ENCODE measurements at regions not wholly inside any gene's neighbourhood (a gene's known extent, or its start where the extent isn't known, plus 50 kb on each side); places are given as distances from the start of the nearest gene placed in this dataset.

DNA sequence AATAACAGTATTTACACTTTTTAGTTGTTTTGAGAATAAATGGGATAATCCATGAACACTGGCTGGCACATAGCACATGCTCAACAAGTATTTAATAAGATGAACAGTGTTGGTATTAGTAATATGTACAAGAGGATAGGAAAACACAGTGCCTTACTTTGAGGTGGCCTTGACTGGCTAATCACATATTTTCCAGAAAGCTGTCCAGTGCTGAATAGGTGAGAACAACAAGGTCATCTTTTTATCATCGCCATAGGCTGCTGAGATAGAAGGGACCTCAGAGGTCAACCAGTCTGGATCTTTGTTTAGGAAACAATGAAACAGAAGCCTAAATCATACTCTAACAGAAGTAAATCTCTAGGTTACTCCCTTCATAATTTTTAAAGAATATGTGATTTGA lies 89.7 kb upstream of the BCL9 start:
- TF ChIP-seq, protein P1, sequence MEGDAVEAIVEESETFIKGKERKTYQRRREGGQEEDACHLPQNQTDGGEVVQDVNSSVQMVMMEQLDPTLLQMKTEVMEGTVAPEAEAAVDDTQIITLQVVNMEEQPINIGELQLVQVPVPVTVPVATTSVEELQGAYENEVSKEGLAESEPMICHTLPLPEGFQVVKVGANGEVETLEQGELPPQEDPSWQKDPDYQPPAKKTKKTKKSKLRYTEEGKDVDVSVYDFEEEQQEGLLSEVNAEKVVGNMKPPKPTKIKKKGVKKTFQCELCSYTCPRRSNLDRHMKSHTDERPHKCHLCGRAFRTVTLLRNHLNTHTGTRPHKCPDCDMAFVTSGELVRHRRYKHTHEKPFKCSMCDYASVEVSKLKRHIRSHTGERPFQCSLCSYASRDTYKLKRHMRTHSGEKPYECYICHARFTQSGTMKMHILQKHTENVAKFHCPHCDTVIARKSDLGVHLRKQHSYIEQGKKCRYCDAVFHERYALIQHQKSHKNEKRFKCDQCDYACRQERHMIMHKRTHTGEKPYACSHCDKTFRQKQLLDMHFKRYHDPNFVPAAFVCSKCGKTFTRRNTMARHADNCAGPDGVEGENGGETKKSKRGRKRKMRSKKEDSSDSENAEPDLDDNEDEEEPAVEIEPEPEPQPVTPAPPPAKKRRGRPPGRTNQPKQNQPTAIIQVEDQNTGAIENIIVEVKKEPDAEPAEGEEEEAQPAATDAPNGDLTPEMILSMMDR (IDR thresholded peaks at IDR 0.05): no peak

DNA sequence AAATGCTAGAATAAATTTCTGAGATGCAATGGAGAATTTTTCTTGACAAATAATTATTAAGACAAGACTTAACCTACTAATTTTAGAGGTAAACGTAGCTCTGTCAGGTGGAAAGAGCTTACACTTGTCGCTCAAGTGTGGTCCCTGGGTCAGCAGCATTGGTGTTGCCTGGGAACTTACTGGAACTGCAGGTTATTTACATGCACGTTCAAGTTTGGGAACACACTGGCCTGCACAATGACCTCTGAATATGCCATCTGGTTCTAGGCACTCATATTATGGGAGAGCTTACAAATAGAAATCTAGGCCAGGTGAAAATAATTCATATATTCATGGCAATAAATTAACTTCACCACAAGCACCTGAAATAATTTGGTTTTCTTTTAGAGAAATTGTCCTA lies 88.5 kb upstream of the BCL9 start:
- TF ChIP-seq, protein P1 (IDR thresholded peaks at IDR 0.05): no peak

DNA sequence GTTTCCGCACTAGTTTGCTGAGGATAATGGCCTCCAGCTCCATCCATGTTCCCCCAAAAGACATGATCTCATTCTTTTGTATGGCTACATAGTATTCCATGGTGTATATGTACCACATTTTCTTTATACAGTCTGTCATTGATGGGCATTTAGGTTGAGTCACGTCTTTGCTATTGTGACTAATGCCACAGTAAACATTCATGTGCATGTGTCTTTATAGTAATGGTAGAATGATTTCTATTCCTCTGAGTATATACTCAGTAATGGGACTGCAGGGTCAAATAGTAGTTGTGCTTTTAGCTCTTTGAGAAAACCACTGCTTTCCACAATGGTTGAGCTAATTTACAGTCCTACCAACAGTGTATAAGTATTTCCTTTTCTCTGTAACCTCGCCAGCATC lies 78.3 kb upstream of the BCL9 start:
- TF ChIP-seq, protein P1 (IDR thresholded peaks at IDR 0.05): no peak

DNA sequence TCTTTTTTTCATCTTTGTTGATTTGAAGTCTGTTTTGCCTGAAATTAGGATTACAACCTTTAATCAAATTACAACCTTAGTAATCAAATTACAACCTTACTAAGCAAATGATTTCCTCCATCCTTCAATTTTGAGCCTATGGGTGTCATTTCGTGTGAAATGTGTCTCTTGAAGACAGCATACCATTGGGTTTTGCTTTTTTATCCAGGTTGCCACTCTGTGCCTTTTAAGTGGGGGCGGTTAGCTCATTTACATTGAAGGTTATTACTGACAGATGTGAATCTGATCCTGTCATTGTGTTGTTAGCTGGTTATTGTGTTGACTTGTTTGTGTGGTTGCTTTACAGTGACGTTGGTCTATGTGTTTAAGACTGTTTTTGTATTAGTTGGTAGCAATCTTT lies 74.8 kb upstream of the BCL9 start:
- TF ChIP-seq, protein P1 (IDR thresholded peaks at IDR 0.05): no peak

DNA sequence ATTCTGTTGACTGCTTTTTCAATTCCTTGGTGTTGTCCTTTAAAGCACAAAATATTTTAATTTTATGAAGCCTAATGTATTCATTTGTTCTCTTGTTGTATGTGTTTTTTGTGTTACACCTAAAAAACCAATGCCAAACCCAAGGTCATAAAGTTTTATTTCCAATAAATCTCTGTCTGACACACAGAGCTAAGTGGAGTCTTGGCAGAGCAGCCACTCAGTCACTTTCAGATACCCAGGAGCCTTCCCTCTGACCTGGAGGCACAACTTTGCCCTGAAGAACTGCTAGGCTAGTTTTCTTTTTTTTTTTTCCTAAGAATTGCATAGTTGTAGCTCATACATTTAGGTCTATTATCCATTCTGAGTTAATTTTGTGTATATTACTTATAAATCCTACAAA lies 71.2 kb upstream of the BCL9 start:
- TF ChIP-seq, protein P1 (IDR thresholded peaks at IDR 0.05): no peak

DNA sequence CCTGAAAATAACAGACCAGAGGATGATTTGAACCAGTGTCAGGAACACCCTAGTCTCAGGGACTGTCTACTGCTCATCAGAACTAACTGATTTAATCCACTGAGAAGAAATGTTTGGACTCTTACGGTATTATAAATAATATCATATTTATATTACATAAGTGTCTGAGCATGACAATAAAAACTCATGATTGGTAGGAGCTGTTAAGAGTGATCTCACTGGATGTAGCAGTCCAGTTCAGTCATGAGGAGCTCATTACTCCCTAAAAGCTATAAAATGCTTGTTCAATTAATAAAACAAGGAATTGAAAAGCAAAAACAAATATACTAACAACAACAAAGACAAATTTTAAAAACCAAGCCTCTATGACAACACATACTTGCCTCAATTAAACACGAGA lies 68.8 kb upstream of the BCL9 start:
- TF ChIP-seq, protein P1 (IDR thresholded peaks at IDR 0.05): no peak

DNA sequence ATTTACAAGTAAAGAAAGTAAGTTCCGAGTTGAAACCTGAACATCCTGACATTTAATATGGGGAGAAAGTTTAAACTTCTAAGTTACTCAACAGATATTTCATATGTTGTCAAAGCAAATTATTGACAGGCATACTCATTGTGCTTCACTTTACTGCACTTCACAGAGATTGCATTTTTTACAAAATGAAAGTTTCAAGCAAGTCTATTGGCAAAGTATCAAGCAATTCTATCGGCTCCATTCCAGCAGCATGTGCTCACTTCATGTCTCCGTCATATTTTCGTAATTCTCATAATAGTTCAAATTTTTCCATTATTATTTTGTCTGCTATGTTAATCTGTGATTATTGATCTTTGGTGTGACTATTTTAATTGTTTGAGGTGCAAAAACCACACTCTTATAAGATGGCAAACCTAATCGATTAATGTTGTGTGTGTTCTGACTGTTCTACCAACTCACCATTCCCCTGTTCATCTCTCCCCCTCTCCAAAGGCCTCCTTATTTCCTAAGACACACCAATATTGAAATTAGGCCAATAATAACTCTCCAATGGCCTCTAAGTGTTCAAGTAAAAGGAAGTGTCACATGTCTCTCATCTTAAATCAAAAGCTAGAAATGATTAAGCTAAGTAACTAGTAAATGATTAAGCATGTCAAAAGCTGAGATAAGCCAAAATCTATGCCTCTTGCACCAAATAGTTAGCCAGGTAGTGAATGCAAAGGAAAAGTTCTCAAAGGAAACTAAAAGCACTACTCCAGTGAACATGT lies 68.2 kb upstream of the BCL9 start:
- TF ChIP-seq, protein P1 (IDR thresholded peaks at IDR 0.05): no peak

DNA sequence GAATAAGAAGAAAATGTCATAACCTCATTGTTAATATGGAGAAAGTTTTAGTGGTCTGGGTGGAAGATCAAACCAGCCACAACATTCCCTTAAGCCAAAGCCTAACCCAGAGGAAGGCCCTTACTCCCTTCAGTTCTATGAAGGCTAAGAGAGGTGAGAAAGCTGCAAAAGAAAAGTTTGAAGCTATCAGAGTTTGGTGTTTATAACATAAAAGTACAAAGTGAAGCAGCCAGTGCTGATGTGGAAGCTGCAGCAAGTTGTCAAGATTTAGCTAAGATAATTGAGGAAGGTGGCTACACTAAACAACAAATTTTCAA lies 67.6 kb upstream of the BCL9 start:
- TF ChIP-seq, protein P1 (IDR thresholded peaks at IDR 0.05): no peak

Data from LNCAP (cell line).